Head of caudate nucleus (tissue), 42 donors: ENCODE measurements at regions not wholly inside any gene's neighbourhood (a gene's known extent, or its start where the extent isn't known, plus 50 kb on each side); places are given as distances from the start of the nearest gene placed in this dataset.
"Not testable (repeated sequence)": the region's sequence is repeated elsewhere in the genome, so short reads cannot be mapped to it uniquely, and the experiment has no call there.

ENCODE experiments used
- DNase-seq, 42 donors: peaks; one replicate each; pipeline versions ENCODE4 v3.0.0 to v3.0.0-alpha.2; 2020 to 2021; ENCODE audit warnings: mixed read lengths in 7 of 42
- intact Hi-C: fragments of 100-400 bp; cut with DNase I; formaldehyde crosslinking; loops from one replicate; pipeline ENCODE4 v1.15.0; 2022

GRCh38 chrX:8033175-8033574, 106.0 kb upstream of the PNPLA4 start:
- DNase-seq = no peak
- intact Hi-C loops = no loop called here

- intact Hi-C loops = no loop called here
- no peak for DNase-seq
Observed at GRCh38 chrX:8030361-8030760, 103.1 kb upstream of the PNPLA4 start.

GRCh38 chrX:8027827-8028226, 100.6 kb upstream of the PNPLA4 start:
- peak in 7 of 42 donors; percentile 1 to 41 (median 35) for DNase-seq
- intact Hi-C loops = no loop called here

DNA sequence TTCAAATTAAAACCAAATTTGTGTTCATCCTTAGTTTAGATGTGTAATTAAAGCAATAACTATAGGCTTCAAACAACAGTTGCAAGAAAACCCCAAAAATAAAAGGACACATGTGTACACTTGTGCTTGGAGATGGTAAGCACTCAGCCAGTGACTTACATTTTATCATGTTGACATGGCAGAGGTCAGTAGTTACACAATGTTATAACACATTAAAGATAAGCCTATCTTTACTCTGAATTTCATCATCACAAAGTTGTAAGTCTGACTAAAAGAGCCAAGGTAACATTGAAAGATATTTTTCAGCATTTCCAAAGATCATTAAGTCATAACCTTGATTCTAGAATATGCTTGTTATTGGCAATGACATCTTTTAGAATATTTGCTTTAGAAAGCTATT, 98.5 kb upstream of the PNPLA4 start:
- no peak for DNase-seq
- intact Hi-C loops = no loop called here

- no peak for DNase-seq
- intact Hi-C loops = no loop called here
Observed at GRCh38 chrX:8018934-8019333, 91.7 kb upstream of the PNPLA4 start.

- DNase-seq = no peak
- intact Hi-C loops = no loop called here
Observed at GRCh38 chrX:8010105-8010504, 82.9 kb upstream of the PNPLA4 start.

- intact Hi-C loops = no loop called here
Observed at GRCh38 chrX:8005678-8006347, 78.6 kb upstream of the PNPLA4 start.

DNA sequence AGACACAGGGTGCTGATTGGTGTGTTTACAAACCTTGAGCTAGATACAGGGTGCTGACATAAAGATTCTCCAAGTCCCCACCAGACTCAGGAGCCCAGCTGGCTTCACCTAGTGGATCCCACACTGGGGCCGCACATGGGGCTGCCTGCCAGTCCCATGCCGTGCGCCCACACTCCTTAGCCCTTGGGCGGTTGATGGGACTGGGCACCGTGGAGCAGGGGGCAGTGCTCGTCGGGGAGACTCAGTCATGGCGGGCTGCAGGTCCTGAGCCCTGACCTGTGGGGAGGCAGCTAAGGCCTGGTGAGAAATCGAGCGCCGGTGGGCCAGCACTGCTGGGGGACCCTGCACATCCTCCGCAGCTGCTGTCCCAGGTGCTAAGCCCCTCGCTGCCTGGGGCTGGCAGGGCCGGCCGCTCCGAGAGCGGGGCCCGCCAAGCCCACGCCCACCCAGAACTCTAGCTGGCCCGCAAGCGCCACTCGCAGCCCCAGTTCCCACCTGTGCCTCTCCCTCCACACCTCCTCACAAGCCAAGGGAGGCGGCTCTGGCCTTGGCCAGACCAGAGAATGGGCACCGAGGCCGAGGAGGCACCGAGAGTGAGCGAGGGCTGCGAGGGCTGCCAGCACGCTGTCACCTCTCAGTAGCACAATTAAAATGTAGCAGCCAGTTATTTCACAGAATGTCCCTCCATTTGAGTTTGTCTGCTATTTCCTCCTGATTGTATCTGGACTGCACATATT, 76.1 kb upstream of the PNPLA4 start:
- no peak for DNase-seq
- intact Hi-C loops = no loop called here

More at GRCh38 chrX:8005678-8006347, 78.6 kb upstream of the PNPLA4 start:
- DNase-seq = no peak

DNA sequence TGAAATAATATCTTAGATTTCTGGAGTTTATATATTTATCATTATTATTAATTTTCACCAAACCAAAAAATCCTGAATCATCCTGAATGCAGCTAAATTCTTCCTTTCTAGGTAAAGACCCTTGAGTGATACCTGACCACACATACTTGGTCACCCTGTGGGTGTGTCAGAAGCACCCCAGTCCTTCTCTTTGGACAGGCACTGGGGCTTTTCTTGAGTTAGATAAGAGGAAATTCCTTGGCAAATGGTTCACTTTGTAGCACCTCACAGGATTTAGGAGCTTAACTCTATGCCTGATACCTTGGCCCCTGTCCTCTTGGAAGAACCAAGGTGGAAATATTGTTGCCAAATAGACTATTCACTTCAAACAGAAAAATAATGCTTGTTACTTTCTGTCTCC, 69.6 kb upstream of the PNPLA4 start:
- no peak for DNase-seq
- intact Hi-C loops = no loop called here

- DNase-seq = peak in 24 of 42 donors; percentile 11 to 60 (median 32)
- intact Hi-C loops = no loop called here
Observed at GRCh38 chrX:7996414-7996813, 69.2 kb upstream of the PNPLA4 start.

DNA sequence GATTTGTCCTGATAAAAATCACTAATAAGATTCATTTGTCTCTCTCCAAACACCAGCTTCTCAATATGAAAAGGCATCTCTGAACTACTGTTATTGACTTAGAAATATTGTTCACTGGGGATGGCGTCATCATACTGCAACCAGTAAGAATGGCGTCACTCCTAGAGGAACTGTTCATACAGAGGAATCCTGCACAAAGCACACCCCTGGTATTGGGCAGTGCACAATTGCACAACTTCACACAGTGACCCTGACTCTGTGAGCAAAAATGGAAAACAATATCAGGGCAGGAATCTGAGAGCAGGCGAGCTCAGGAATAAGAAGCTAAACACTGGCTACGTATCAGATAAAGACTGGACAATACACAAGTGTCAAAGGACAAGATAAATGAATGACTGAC, 66.7 kb upstream of the PNPLA4 start:
- intact Hi-C loops = loop anchor here (5.0 kb wide), 1 partner anchor 748 kb away; no protein-coding TSS in a partner anchor
- DNase-seq = no peak

GRCh38 chrX:7988013-7988759, 61.0 kb upstream of the PNPLA4 start:
- intact Hi-C loops, DNase-seq: not testable (repeated sequence)

DNA sequence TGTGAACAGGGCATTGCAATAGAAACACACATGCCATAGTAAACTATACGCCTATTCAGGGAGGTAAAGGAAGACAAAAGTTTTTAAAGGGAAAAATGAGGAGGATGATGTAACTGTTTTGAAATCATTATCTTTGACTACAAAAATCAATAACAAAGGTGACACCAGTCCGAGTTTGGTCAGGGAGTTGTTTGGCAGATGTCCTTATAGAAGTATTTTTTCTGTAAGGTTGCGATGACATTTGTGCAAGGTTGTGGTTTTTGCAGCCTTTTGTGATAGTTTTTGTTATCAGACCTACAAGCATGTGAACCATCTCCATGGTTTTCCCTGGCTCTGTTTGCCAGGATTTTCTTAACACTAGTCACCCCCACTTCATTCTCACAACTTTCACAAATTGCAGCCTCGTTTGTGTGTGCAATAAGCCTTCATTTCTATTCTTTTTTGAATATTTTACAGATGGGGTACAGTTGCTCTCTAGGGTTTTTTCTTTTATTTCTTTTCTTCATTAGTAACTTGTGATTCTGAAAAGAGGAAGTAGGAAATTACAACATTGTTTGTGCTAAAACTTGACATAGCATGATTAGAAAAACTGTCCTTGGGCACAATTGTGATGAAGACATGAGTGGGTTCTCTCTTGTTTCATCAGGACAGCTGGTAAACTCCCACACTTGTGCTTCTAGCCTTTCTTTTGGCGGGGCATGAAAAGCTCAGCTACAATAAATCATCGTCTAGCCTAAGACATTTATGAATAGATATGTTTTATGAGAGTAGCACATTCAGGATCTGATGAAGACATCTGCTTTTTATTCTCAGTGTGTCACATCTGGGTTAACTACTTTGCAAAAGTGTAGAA, 60.2 kb upstream of the PNPLA4 start:
- no peak for DNase-seq
- intact Hi-C loops = no loop called here

- intact Hi-C loops = not testable (repeated sequence)
Observed at GRCh38 chrX:7986738-7987137, 59.5 kb upstream of the PNPLA4 start.

DNA sequence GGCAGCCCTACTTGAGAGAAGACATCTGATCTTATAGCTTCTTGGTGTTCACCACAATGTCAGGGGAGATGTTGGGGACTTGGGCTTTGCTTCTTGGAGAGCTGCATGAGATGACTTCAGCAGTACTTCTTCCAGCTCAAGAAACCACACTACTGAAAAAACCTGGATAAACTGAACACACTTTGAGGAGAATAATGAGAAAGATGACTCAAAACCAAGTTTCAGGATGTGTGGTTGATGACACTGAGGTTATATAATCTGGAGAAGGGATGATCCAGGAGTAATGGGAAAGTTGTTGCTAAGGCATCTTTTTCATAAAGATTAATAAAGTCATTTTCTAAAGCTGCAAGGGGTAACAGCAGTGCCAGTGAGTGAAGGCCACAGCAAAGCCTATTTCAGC, 58.4 kb upstream of the PNPLA4 start:
- DNase-seq = no peak
- intact Hi-C loops = no loop called here

More at GRCh38 chrX:7986738-7987137, 59.5 kb upstream of the PNPLA4 start:
- DNase-seq = not testable (repeated sequence)

GRCh38 chrX:7983581-7983980, 56.4 kb upstream of the PNPLA4 start:
- DNase-seq = no peak
- intact Hi-C loops = no loop called here
